GM12878 (cell line): ENCODE measurements at regions not wholly inside any gene's neighbourhood (a gene's known extent, or its start where the extent isn't known, plus 50 kb on each side); places are given as distances from the start of the nearest gene placed in this dataset.

Experiments
- CEBPB ChIP-seq, 2 experiments: fragments of 150-350 bp in 1 of 2; IDR thresholded peaks; 2 replicates each; pipeline ENCODE4 v1.6.1; 2012 to 2014; ENCODE audit warnings: low read depth in 2 of 2, low read length in 2 of 2, borderline replicate concordance in 1 of 2, inconsistent platforms in 1 of 2
- CREM ChIP-seq: IDR thresholded peaks from 2 replicates; pipeline ENCODE4 v1.6.1; 2014; ENCODE audit warnings: antibody characterized with exemption, low read depth
- CTCF ChIP-seq, 3 experiments: IDR thresholded peaks in 2 of 3; conservative IDR thresholded peaks in 1 of 3; 2 replicates each; pipeline ENCODE4 v1.5.1; 2011; ENCODE audit warnings: low read depth in 3 of 3, low read length in 3 of 3, mild to moderate bottlenecking in 3 of 3, control low read depth in 2 of 3, moderate library complexity in 2 of 3, inconsistent platforms in 1 of 3, mixed read lengths in 1 of 3; ENCODE audit not compliant: control insufficient read depth in 2 of 3, insufficient read depth in 1 of 3; ENCODE audit errors: extremely low read depth in 1 of 3
- E4F1 ChIP-seq: fragments of 450-650 bp; IDR thresholded peaks from 2 replicates; pipeline ENCODE4 v1.6.1; 2018; ENCODE audit warnings: borderline replicate concordance, mild to moderate bottlenecking; ENCODE audit not compliant: partially characterized antibody
- ELK1 ChIP-seq: IDR thresholded peaks from 2 replicates; pipeline ENCODE4 v1.6.1; 2012; ENCODE audit warnings: low read depth, low read length, improper control_type of control experiment
- EZH2 ChIP-seq: IDR thresholded peaks from 2 replicates; pipeline ENCODE4 v1.6.1; 2012; ENCODE audit warnings: low read depth, mild to moderate bottlenecking, control low read depth, inconsistent platforms, low read length, borderline replicate concordance; ENCODE audit not compliant: control insufficient read depth
- KDM1A ChIP-seq: fragments of 200-600 bp; sonication (generic); IDR thresholded peaks from 2 replicates; pipeline ENCODE4 v1.6.1; 2016; ENCODE audit warnings: borderline replicate concordance
- POLR2A ChIP-seq: IDR thresholded peaks from 2 replicates; pipeline ENCODE4 v1.6.1; 2011; ENCODE audit warnings: low read depth, mild to moderate bottlenecking, low read length
- POLR2AphosphoS5 ChIP-seq: IDR thresholded peaks from 2 replicates; pipeline ENCODE4 v1.6.1; 2011; ENCODE audit warnings: mild to moderate bottlenecking, low read length, inconsistent platforms
- REST ChIP-seq: IDR thresholded peaks from 2 replicates; pipeline ENCODE4 v1.6.1; 2012; ENCODE audit warnings: mild to moderate bottlenecking, low read depth, low read length
- YY1 ChIP-seq: IDR thresholded peaks from 2 replicates; pipeline ENCODE4 v1.6.1; 2011; ENCODE audit warnings: low read depth, mild to moderate bottlenecking, low read length

- no peak for TF ChIP-seq YY1
- no peak for TF ChIP-seq REST
- no peak for TF ChIP-seq CTCF (IDR thresholded peaks at IDR 0.05 in 2 of 3, conservative IDR thresholded peaks at IDR 0.05 in 1 of 3; ENCODE audit: control insufficient read depth in 2 of 3, extremely low read depth in 1 of 3, insufficient read depth in 1 of 3, low read depth in 3 of 3, low read length in 3 of 3)
- no peak for TF ChIP-seq KDM1A
- no peak for TF ChIP-seq POLR2A
- no peak for TF ChIP-seq CEBPB (IDR thresholded peaks at IDR 0.05; ENCODE audit: borderline replicate concordance in 1 of 2, low read depth in 2 of 2, low read length in 2 of 2)
- TF ChIP-seq ELK1, result no peak
- no peak for TF ChIP-seq CREM
- no peak for TF ChIP-seq POLR2AphosphoS5
- TF ChIP-seq E4F1, result no peak
- TF ChIP-seq EZH2, result no peak
Measured at GRCh38 chr10:118412132-118412760, 70.1 kb upstream of the FAM204A start.
